HG02981 (cell line): ENCODE measurements at regions not wholly inside any gene's neighbourhood (a gene's known extent, or its start where the extent isn't known, plus 50 kb on each side); places are given as distances from the start of the nearest gene placed in this dataset.

ENCODE experiments used
- ATAC-seq: cut with Tn5 transposase; IDR thresholded peaks from one replicate; pipeline ENCODE4 v1.9.1; 2021; ENCODE audit warnings: mild to moderate bottlenecking, moderate library complexity; ENCODE audit not compliant: unreplicated experiment

GRCh38 chr1:244953901-244954300, 89.6 kb upstream of the HNRNPU start:
- ATAC-seq = no peak

- ATAC-seq = peak; percentile 97
Measured at GRCh38 chr1:244952940-244953339, 88.6 kb upstream of the HNRNPU start.

- ATAC-seq = peak; percentile 5
Measured at GRCh38 chr1:244952280-244952933, 88.1 kb upstream of the HNRNPU start.

GRCh38 chr1:244948416-244948815, 84.1 kb upstream of the HNRNPU start:
- ATAC-seq = no peak

GRCh38 chr1:244945109-244945671, 80.8 kb upstream of the HNRNPU start:
- ATAC-seq = peak; percentile 85

- ATAC-seq = peak; percentile 75
Measured at GRCh38 chr1:244941121-244941520, 76.8 kb upstream of the HNRNPU start.

- ATAC-seq = no peak
Measured at GRCh38 chr1:244937099-244937498, 72.8 kb upstream of the HNRNPU start.

GRCh38 chr1:244920911-244921761, 56.8 kb upstream of the HNRNPU start:
- ATAC-seq = peak; percentile 49

- ATAC-seq = no peak
Measured at GRCh38 chr1:244919320-244920282, 55.3 kb upstream of the HNRNPU start.

GRCh38 chr1:244918421-244919319, 54.3 kb upstream of the HNRNPU start:
- ATAC-seq = peak; percentile 50

GRCh38 chr1:244917073-244917670, 52.8 kb upstream of the HNRNPU start:
- ATAC-seq = no peak

GRCh38 chr1:244915736-244916135, 51.4 kb upstream of the HNRNPU start:
- ATAC-seq = no peak

GRCh38 chr1:244914761-244915160, 50.4 kb upstream of the HNRNPU start:
- ATAC-seq = no peak
